DMS153 treated with DMSO at 0.1 percent for 48 hours (cell line): ENCODE measurements at regions not wholly inside any gene's neighbourhood (a gene's known extent, or its start where the extent isn't known, plus 50 kb on each side); places are given as distances from the start of the nearest gene placed in this dataset.
"Not testable (repeated sequence)": the region's sequence is repeated elsewhere in the genome, so short reads cannot be mapped to it uniquely, and the experiment has no call there.

Source experiments
- DNase-seq: peaks from one replicate; lab custom pipeline; 2025; ENCODE audit not compliant: unreplicated experiment; lab: John Stamatoyannopoulos, UW

DNA sequence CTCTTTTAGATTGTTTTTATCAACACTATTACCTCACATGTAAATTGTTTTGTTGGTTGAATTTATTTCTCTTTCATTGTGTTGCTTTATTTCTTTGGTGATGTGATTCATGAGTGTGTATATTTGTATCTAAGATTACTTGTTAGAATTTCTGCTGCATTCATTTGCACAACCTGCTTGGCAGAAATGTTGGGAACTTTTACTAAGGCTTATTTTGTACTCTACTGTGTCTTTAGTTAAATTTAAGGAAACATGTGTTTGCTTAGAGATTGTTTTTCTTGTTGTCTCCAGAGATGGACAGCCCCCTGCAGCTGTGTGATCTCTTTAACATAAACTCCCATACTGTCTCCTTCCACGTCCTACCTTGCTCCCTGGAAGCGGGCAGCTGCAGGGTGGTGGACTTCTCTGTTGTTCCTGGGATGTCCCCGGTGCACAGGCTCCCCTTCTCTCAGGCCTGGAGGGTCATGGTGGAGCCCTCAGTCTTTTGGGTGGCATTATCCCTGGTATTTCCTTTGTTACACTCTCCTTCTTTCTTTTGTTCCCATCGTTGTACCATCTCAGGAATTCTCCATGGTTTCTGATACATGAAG is 212.0 kb upstream of the SPRY2 start:
- DNase-seq = no peak

- DNase-seq = no peak
These were observed 210.9 kb upstream of the SPRY2 start for GRCh38 chr13:80551650-80552497.

GRCh38 chr13:80550971-80551441 is 210.1 kb upstream of the SPRY2 start:
- DNase-seq = no peak

DNA sequence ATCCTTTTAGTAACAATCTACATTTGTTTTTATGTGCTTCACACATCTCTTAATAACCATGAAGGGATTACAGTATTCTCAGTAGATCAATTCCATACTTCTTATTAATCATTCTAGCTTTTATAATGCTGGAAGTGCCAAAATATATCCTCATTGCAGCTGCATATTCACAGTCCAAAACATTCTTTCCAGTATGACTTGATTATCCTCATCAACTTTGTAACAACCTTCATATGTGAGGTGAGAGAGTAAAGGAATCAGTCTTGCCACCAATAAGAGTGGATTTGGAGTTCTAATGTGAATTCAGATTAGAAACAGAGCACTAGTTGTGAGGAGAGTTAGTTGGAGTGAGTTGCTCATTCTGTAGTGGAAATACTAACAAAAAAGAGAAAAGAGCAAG is 208.0 kb upstream of the SPRY2 start:
- no peak for DNase-seq

GRCh38 chr13:80547885-80548825 is 207.2 kb upstream of the SPRY2 start:
- DNase-seq = no peak

GRCh38 chr13:80547341-80547740 is 206.4 kb upstream of the SPRY2 start:
- DNase-seq = no peak

GRCh38 chr13:80533175-80533574 is 192.2 kb upstream of the SPRY2 start:
- no peak for DNase-seq

DNA sequence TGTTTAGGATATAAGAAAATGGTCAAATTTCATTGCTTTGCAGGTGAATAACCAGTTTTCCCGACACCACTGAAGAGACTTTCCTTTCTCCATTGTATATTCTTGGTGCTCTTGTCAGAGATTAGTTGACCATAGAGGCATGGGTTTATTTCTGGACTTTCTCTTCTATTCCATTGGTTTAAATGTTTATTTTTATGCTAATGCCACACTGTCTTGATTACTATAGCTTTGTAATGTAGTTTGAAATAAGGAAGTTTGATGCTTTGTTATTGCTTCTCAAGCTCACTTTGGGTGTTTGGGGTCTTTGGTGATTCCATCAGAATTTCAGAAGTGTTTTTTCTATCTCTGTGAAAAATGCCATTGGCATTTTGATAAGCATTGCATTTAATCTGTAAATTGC is 190.0 kb upstream of the SPRY2 start:
- DNase-seq = no peak

GRCh38 chr13:80530191-80530590 is 189.3 kb upstream of the SPRY2 start:
- DNase-seq = no peak

GRCh38 chr13:80529734-80530133 is 188.8 kb upstream of the SPRY2 start:
- no peak for DNase-seq

- DNase-seq = no peak
These were observed 187.8 kb upstream of the SPRY2 start for GRCh38 chr13:80528733-80529132.

DNA sequence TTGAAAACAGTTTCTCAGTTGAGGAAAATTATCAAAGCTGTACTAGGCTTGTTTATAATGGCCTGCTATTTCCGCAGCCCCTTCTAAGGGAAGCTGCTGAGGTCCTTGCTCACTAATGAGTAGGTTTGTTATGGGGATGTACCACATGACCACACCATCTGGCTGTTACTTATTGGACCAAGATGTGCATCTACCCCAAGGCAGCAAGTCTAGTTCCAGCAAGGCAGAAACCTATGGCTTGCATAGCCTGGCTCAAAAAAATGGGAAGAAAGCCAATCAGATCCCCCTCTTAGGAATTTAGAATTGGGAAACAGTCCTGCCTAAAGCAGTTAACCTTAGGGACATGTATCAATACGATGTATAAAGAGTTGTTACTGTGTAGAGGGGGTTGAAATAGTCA is 186.5 kb upstream of the SPRY2 start:
- no peak for DNase-seq

GRCh38 chr13:80524447-80525215 is 183.7 kb upstream of the SPRY2 start:
- no peak for DNase-seq

- DNase-seq = no peak
These were observed 182.2 kb upstream of the SPRY2 start for GRCh38 chr13:80523134-80523533.

DNA sequence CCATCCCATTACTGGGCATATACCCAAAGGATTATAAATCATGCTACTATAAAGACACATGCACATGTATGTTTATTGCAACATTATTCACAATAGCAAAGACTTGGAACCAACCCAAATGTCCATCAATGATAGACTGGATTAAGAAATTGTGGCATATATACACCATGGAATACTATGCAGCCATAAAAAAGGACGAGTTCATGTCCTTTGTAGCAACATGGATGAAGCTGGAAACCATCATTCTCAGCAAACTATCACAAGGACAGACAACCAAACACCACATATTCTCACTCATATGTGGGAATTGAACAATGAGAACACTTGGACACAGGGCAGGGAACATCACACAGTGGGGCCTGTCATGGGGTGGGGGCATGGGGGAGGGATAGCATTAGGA is 181.5 kb upstream of the SPRY2 start:
- DNase-seq = not testable (repeated sequence)

- no peak for DNase-seq
These were observed 176.0 kb upstream of the SPRY2 start for GRCh38 chr13:80516818-80517348.

GRCh38 chr13:80515296-80515695 is 174.4 kb upstream of the SPRY2 start:
- no peak for DNase-seq

DNA sequence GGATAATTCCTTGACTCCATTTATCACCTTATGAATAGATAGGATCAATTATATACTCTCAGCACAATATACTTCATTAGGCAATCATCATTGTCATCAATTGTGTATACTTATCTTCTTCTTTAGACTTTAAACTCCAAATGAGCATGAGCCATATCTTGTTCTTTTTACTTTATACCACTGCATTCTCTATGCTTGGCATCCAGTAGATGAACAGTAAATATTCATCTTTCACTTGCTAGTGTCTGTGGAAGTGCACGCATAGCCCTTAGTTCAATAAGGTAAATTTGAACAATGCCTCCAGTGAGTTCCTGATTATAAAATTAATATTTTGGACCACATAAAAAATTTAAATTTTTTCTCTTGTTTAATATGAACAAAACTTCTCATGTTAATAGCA is 172.3 kb upstream of the SPRY2 start:
- no peak for DNase-seq

- DNase-seq = no peak
These were observed 169.8 kb upstream of the SPRY2 start for GRCh38 chr13:80510686-80511085.

- DNase-seq = no peak
These were observed 168.3 kb upstream of the SPRY2 start for GRCh38 chr13:80509264-80509663.
